ENCODE measurements at regions not wholly inside any gene's neighbourhood (a gene's known extent, or its start where the extent isn't known, plus 50 kb on each side); places are given as distances from the start of the nearest gene placed in this dataset.

DNA sequence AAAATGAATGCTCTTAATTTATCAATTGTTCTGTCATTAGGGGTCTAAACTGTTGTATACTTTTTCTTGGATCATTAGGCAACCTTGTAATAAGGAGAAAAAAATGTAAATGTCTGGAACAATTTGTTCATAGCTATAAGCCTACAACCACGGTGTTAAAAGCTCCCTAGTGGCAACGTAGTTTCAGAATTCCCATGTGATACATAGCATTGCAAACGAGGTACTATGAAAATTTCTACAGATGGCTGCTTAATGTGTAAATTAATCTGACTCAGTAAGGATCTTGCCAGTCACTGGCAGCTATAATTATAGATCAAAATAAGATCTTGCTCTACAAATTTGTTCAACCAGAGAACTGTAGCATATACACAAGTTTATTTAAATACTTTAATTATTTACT, 304.1 kb upstream of the ADGRL4 start:
- TF ChIP-seq, protein P1, sequence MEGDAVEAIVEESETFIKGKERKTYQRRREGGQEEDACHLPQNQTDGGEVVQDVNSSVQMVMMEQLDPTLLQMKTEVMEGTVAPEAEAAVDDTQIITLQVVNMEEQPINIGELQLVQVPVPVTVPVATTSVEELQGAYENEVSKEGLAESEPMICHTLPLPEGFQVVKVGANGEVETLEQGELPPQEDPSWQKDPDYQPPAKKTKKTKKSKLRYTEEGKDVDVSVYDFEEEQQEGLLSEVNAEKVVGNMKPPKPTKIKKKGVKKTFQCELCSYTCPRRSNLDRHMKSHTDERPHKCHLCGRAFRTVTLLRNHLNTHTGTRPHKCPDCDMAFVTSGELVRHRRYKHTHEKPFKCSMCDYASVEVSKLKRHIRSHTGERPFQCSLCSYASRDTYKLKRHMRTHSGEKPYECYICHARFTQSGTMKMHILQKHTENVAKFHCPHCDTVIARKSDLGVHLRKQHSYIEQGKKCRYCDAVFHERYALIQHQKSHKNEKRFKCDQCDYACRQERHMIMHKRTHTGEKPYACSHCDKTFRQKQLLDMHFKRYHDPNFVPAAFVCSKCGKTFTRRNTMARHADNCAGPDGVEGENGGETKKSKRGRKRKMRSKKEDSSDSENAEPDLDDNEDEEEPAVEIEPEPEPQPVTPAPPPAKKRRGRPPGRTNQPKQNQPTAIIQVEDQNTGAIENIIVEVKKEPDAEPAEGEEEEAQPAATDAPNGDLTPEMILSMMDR (IDR thresholded peaks at IDR 0.05; ENCODE audit: borderline replicate concordance, insufficient read depth, low read depth, low read length): no peak

DNA sequence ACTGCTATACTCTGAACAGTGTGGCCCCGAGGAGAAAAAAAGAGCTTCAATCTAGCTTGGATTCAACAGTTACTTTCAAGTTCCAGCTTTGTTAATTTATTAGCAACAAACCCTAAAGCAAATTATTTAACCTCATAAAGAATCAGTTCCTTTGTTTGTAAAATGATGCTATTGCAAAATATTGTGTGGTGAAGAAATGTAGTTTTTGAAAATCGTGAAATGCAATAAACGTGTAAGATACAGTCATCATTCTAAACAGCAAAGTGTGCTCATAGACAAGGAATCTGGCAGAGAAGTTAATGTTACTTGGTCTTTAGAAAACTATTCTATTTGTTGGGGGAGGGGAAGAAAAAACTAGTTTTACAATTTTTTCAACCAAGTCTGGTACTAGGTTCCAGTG, 297.6 kb upstream of the ADGRL4 start:
- no peak overlapping the region for H3K4me3 ChIP-seq (ENCODE audit: low read depth, low read length)
- TF ChIP-seq, protein P1 (IDR thresholded peaks at IDR 0.05; ENCODE audit: borderline replicate concordance, insufficient read depth, low read depth, low read length): no peak

More for the DNA sequence above, 304.1 kb upstream of the ADGRL4 start:
- no peak overlapping the region for H3K4me3 ChIP-seq (ENCODE audit: low read depth, low read length)

DNA sequence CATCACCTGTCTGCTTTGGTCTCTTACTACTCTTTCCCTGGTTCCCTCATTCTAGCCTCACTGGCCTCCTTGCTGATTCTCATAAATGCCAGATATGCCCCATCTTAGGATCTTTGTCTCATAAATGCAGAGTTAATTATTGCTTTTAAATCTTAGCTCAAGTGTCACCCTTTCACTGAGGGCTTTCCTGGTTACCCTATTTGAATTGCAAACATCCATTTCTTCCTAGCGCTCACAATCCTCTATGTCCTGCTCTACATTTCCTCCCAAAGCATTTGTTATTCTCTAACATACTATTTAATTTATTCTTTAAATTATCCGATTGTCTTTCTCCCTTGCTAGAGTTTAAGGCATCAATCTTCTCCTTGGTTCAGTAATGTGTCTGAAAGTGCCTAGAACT, 296.5 kb upstream of the ADGRL4 start:
- TF ChIP-seq, protein P1 (IDR thresholded peaks at IDR 0.05; ENCODE audit: borderline replicate concordance, insufficient read depth, low read depth, low read length): no peak
- no peak overlapping the region for H3K4me3 ChIP-seq (ENCODE audit: low read depth, low read length)

DNA sequence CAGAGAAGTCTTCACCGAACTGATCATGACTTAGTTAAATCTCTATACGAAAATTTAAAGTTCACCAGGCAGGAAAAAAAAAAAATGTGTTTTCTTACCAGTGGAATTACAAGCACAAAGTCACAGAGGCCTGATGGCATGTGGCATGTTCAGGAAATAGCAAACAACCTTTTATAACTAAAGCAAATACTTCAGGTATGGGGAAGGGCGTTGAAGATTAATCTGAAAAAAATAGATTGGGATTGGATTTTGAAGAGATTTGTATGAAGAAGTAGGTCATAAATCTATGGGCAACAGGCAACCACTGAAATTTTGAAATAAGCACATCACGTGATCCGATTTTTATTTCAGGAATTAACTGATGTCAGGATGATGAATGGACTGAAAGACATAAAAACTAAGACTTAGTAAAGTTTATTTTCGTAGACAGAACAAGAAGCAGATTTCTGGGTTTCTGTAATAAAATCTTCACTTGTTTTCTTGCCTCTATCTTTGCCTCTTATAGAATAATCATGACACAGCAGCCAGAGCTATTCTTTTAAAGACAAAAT, 295.9 kb upstream of the ADGRL4 start:
- no peak overlapping the region for H3K4me3 ChIP-seq (ENCODE audit: low read depth, low read length)
- TF ChIP-seq, protein P1 (IDR thresholded peaks at IDR 0.05; ENCODE audit: borderline replicate concordance, insufficient read depth, low read depth, low read length): no peak

DNA sequence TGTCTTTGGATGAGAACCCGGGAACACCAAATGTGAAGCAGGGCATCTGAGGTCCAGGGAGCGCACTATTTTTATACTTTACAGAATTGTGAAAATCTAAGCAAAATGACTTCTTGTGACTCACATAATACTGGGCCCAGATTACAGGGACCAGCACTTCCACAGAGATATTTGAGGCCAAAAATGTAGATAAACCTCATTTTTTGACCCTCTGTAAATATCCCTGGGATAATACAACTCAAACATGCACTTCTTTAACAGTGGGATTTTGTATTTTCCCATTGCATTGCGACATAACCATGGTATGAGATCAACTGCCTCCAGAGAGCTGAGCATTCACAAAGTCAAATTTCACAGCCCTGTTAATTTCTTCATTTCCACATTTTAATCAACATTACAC, 289.4 kb upstream of the ADGRL4 start:
- no peak overlapping the region for H3K4me3 ChIP-seq (ENCODE audit: low read depth, low read length)
- TF ChIP-seq, protein P1 (IDR thresholded peaks at IDR 0.05; ENCODE audit: borderline replicate concordance, insufficient read depth, low read depth, low read length): no peak

DNA sequence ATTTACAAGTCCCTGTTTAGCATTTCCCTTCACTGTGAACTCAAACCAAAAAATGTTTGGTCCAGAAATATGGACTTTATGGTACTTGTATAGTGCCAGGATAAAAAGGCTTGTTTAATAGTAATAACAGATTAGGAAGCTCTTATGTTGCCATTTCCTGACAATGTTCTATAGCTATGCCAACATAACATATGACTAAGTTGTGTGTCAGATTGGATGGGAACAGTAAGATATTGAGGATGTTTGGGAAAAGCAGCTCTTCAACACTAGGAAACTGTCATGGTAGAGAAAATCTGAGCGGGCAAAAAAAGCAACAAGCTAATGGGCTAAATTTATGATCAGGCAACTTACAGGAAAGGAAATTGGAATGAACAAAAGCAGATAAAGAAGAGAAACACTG, 287.1 kb upstream of the ADGRL4 start:
- H3K4me3 ChIP-seq (ENCODE audit: low read depth, low read length): no peak overlapping the region
- TF ChIP-seq, protein P1 (IDR thresholded peaks at IDR 0.05; ENCODE audit: borderline replicate concordance, insufficient read depth, low read depth, low read length): no peak

DNA sequence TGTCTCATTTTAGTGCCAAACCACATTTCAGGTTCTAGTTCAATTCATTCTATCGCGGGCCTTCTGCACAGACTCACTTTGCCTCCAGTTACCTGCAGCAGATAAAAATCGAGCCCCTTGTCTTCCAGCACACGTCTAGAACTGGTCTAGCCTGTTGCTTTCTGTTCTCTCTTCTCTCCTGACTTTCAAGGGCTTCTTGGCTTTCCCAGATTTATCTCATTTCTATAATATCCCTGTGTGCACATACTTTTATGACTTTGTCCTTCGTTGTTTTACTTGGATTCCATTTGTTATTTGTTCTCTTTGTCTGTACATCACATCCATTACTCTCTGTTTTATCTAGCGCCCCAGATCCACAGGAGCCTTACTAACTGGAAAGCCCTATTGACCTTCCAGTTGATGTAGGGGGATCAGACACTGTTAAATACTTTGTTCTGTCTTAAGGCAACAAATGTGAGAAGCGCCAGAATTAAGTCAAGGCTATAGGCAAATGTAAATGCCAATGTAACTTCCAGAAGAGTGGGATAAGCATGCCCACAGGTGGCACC, 284.5 kb upstream of the ADGRL4 start:
- TF ChIP-seq, protein P1 (IDR thresholded peaks at IDR 0.05; ENCODE audit: borderline replicate concordance, insufficient read depth, low read depth, low read length): no peak
- H3K4me3 ChIP-seq (ENCODE audit: low read depth, low read length): no peak overlapping the region

Measured in GM12875 (cell line).